ENCODE measurements at regions not wholly inside any gene's neighbourhood (a gene's known extent, or its start where the extent isn't known, plus 50 kb on each side); places are given as distances from the start of the nearest gene placed in this dataset.
A peak's percentile ranks its signal among the peaks of the same experiment; 100 is the strongest.
"Not testable (repeated sequence)": the region's sequence is repeated elsewhere in the genome, so short reads cannot be mapped to it uniquely, and the experiment has no call there.

DNA sequence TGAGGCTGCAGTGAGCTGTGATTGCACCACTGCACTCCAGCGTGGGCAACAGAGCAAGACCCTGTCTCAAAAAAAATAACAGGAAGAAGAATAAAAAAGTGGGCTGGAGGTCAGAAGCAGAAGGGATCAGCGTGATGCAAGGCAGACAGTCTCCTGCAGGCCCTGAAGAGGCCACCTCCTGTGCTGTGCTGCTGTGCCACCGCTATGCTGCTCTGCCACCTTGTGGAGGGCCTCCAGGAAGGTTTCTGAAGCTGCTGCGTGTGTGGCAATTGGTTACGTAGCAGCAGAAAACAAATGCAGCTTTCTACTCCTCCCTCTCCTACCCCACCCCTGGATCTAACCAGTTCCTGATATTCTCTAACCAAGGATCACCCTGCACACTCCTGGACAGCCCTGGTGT, 815.5 kb downstream of the KCNJ18 start:
- DNase-seq = peak; percentile 53 to 73

GRCh38 chr17:22510504-22510903, 818.2 kb downstream of the KCNJ18 start:
- no peak for DNase-seq

DNA sequence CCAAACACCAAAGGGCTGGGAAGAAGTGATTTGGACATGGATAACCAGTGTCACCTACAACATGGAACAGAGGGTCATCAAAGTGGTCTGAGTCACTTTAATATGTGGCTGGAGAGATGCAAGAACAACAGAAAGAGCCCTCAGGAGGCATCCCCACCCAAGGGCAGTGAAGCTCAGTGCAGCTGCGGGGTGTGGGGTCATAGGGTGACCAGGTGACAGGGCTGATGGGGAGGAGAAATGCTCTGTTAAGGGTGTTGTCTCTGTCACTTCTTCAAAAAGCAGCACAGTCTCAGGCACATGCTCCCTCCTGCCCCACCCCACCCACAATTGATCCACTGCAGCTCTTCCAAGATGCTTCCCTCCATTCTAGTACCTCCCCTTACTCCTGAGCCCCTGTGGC, 819.1 kb downstream of the KCNJ18 start:
- no peak for DNase-seq

DNA sequence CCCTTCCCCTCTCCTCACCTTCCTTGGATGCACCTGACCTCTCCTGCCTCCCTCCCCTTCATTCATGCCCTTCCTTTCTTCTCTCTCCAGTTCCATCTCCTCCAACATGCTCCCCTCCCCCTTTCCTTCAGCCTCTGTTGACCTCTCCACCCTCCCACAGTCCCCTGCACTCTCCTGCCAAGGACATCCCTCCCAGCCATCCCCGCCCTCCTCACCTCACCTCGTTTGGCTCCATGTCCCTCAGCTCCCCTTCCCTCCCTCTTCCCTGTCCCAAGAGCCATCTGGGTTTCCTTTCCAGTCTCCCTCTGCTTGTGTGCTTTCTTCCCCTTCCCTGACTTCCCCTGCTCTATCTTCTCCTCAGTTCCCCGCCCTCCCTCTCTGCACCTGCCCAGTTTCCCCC, 819.7 kb downstream of the KCNJ18 start:
- no peak for DNase-seq

DNA sequence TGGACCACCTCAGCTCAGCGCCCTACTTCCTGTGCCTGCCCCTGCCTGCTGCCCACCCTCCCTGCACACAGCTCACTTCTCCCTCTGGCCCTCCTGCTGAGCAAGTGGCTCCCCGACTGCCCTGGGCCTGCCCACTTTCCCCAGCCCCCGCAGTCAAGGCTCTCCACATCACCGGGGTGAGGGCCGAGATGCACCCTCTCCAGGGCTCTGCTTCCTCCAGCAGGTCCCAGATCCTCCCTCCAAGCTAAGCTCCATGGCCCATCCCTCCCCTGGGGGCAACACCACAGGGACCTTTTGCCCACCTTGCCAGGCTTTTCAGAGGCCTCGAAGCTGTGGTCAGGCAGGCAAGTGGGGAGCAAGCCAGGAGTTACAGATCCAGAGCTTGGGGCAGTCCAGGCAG, 820.2 kb downstream of the KCNJ18 start:
- DNase-seq = no peak

DNA sequence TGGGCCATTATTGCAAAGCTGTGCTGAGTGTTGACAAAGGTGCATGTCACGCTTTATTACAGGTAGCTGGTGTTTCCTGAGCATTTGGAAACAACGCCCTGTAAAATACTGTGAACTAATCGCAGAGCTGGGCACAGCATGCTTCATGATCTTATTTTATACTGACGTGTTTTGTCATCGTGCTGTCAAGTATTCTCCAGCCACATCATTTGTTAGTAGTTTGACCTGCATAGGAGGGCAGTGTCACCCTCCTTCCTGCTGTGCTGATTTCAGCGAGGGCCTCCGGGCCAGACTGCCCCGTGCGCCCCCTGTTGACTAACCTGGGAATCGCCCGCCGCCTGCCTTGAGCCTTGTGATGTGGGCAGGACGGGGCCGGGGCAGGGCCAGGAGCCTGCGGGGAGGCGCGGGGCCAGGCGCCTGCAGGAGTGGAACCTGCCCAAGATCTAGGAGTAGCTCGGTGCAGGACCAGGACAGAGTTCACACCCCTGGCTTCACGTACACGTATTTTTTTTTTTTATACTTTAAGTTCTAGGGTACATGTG, 820.7 kb downstream of the KCNJ18 start:
- no peak for DNase-seq

GRCh38 chr17:22514315-22514714, 822.0 kb downstream of the KCNJ18 start:
- no peak for DNase-seq

GRCh38 chr17:22514767-22515320, 822.5 kb downstream of the KCNJ18 start:
- DNase-seq = no peak

GRCh38 chr17:22515599-22515998, 823.3 kb downstream of the KCNJ18 start:
- no peak for DNase-seq

- no peak for DNase-seq
Observed at GRCh38 chr17:22516861-22517636, 824.7 kb downstream of the KCNJ18 start.

DNA sequence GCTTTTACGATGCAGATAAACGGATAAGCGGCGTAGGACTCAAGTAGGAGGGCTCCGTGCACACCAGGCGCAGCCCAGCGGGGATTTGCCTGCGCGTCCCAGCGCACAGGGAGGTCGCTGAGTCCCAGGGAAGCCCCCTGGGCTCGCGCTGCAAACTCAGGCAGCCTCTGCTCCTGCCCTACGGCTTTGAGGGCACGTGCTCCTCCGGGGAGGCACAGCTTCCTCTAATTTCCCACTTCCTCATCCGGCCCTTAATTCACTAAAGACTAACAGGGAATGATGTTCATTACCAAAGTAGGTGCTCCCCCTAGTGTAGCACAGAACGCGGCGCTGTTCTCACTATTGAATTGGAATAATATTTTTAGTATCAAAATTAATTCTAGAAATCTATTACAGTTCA, 825.4 kb downstream of the KCNJ18 start:
- peak; percentile 32 to 63 for DNase-seq

DNA sequence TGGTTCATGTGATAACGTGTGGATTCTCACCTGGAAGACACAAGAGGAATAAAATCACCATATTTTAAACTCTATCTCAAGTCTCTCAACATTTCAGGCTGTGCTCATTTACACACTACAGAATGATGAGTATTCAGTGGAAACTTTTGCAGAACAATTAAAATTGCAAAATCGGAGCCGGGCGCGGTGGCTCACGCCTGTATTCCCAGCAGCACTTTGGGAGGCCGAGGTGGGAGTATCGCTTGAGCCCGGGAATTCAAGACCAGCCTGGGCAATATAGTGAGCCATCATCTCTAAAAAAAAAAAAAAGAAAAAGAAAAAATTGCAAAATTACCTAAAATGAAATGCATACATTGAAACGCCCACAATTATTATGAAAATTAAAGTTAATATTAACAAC, 825.9 kb downstream of the KCNJ18 start:
- DNase-seq = no peak

DNA sequence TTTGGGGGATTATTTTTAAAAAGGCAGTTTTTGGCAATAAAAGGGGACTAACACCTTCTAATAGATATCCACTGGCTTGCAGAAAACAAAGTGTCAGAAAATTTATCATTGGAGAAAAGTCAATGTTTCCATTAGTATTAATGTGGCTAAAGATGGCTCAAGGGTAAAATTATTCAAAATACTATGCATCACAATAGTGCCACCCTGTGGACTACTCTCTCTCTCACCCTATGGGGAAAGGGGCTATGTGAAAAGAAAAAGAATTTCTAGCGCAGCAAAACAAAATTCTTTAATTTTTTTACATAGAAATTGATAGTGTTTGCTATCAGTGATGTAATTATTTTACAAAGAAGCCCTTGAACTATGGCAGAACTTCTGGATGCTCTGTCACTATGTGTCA, 856.5 kb downstream of the KCNJ18 start:
- DNase-seq = not testable (repeated sequence)

GRCh38 chr17:22551695-22552415, 859.5 kb downstream of the KCNJ18 start:
- not testable (repeated sequence) for DNase-seq

GRCh38 chr17:22569459-22570143, 877.3 kb downstream of the KCNJ18 start:
- DNase-seq = no peak

- no peak for DNase-seq
Observed at GRCh38 chr17:22570144-22570845, 878.0 kb downstream of the KCNJ18 start.

- no peak for DNase-seq
Observed at GRCh38 chr17:22599322-22599721, 907.0 kb downstream of the KCNJ18 start.

- DNase-seq = peak; percentile 19 to 58
Observed at GRCh38 chr17:22600644-22601298, 908.4 kb downstream of the KCNJ18 start.
